Kidney (tissue), 13 donors: ENCODE measurements at regions not wholly inside any gene's neighbourhood (a gene's known extent, or its start where the extent isn't known, plus 50 kb on each side); places are given as distances from the start of the nearest gene placed in this dataset.

Experiments
- DNase-seq, 5 donors: peaks; one replicate each; pipeline ENCODE4 v3.0.0-alpha.2; 2013 to 2020
- FAIRE-seq: peaks from 2 replicates; lab custom pipeline; 2012; peaks lifted over from hg19 to GRCh38; lab: Jason Lieb, UNC
- H3K27ac ChIP-seq, 2 donors: one replicate each; pipeline ENCODE4 v1.7.0; 2013; ENCODE audit warnings: low read depth in 2 of 2, low read length in 2 of 2, inconsistent platforms in 1 of 2
- H3K27me3 ChIP-seq: one replicate; pipeline ENCODE4 v1.7.1; 2013; ENCODE audit warnings: low read length, inconsistent platforms; ENCODE audit not compliant: control insufficient read depth, insufficient read depth
- H3K36me3 ChIP-seq, 3 donors: one replicate each; pipeline versions ENCODE4 v1.7.0 to v1.7.1; 2013; ENCODE audit warnings: low read length in 3 of 3, control low read depth in 1 of 3, inconsistent platforms in 1 of 3; ENCODE audit not compliant: insufficient read depth in 3 of 3, control insufficient read depth in 2 of 3
- H3K4me1 ChIP-seq, 3 donors: one replicate each; pipeline versions ENCODE4 v1.7.0 to v1.7.1; 2013; ENCODE audit warnings: low read length in 3 of 3, inconsistent platforms in 1 of 3, low read depth in 1 of 3; ENCODE audit not compliant: control insufficient read depth in 2 of 3, insufficient read depth in 2 of 3
- H3K4me3 ChIP-seq, 3 donors: one replicate each; pipeline versions ENCODE4 v1.7.0 to v1.8.1; 2013; ENCODE audit warnings: low read length in 3 of 3, control low read depth in 1 of 3, inconsistent platforms in 1 of 3
- H3K9ac ChIP-seq, 3 donors: one replicate each; pipeline versions ENCODE4 v1.7.0 to v1.7.1; 2013; ENCODE audit warnings: low read length in 3 of 3, control low read depth in 1 of 3, inconsistent platforms in 1 of 3
- H3K9me3 ChIP-seq, 3 donors: one replicate each; pipeline versions ENCODE4 v1.7.0 to v1.7.1; 2013; ENCODE audit warnings: low read length in 3 of 3, control low read depth in 1 of 3, inconsistent platforms in 1 of 3; ENCODE audit not compliant: control insufficient read depth in 2 of 3, insufficient read depth in 1 of 3
- intact Hi-C: fragments of 100-400 bp; cut with DNase I; formaldehyde crosslinking; loops from one replicate; pipeline ENCODE4 v1.11.1; 2022
- TF ChIP-seq, protein P1 (sequence below): IDR thresholded peaks from 3 replicates; pipeline ENCODE4 v1.5.1; 2012; ENCODE audit warnings: mild to moderate bottlenecking, moderate library complexity, borderline replicate concordance; ENCODE audit not compliant: insufficient read depth; ENCODE audit errors: extremely low read depth
- donor health status: control.
- donor health status: control.
- donor health status: control.
- donor health status: control.
- donor health status: control.
- donor health status: DM: yes; HTN: yes; CAD: no.
- donor health status: Normal renal cell carcinoma (clear cell type).

DNA sequence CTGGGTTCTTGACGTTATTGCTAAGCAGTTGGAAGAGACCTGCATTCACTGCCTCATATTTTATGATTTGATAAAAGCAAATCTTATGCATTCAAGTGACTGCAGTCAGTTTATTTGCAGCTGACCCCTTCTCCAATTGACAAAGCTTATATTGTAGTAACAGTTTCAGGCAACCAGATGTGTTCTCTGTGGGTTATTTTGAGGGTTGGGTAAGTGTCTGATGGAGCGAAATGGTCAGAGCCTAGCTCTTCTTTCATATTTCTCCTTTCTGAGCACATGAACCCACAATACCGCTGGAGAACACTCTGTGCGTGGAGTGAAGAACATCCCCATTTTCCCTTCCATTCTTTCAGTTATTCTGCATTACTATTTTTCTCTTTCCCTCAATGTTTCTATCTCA lies 125.8 kb upstream of the KCNH8 start:
- TF ChIP-seq, protein P1, sequence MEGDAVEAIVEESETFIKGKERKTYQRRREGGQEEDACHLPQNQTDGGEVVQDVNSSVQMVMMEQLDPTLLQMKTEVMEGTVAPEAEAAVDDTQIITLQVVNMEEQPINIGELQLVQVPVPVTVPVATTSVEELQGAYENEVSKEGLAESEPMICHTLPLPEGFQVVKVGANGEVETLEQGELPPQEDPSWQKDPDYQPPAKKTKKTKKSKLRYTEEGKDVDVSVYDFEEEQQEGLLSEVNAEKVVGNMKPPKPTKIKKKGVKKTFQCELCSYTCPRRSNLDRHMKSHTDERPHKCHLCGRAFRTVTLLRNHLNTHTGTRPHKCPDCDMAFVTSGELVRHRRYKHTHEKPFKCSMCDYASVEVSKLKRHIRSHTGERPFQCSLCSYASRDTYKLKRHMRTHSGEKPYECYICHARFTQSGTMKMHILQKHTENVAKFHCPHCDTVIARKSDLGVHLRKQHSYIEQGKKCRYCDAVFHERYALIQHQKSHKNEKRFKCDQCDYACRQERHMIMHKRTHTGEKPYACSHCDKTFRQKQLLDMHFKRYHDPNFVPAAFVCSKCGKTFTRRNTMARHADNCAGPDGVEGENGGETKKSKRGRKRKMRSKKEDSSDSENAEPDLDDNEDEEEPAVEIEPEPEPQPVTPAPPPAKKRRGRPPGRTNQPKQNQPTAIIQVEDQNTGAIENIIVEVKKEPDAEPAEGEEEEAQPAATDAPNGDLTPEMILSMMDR, result no peak

DNA sequence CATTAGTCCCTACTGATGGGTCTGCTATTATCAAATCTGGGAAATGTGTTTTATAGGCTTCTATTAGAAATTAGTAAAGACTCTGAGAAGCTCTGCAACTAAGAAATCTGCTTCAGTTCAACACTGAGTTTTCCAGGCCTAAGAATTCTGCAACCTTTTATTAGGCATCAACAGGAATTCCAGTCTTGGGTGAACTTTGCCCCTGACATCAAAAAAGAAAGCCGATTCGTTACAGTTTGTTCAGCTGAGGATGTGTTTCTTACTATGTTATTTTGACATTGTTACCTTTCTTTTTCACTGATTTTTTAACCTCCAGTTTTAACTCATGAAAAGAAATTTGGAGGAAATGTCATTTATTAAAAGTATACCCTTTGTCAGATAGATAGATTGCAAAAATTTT lies 131.5 kb upstream of the KCNH8 start:
- H3K9ac ChIP-seq, result no peak overlapping the region
- no peak overlapping the region for H3K27ac ChIP-seq
- intact Hi-C loops, result no loop called here
- no peaks in the 10 kb centered on the region for H3K27me3 ChIP-seq
- H3K36me3 ChIP-seq, result no peaks in the 10 kb centered on the region
- TF ChIP-seq, protein P1, result no peak
- no peaks in the 10 kb centered on the region for H3K4me1 ChIP-seq
- FAIRE-seq (no peak), DNase-seq (peak in 2 of 5 donors; percentile 3 to 13)
- H3K9me3 ChIP-seq, result no peaks in the 10 kb centered on the region
- H3K4me3 ChIP-seq, result no peak overlapping the region

More for the DNA sequence above, 125.8 kb upstream of the KCNH8 start:
- DNase-seq, result no peak
- Histone ChIP-seq H3K27me3 (no peaks in the 10 kb centered on the region), H3K27ac (no peak overlapping the region), H3K4me3 (no peak overlapping the region), H3K4me1 (no peaks in the 10 kb centered on the region), H3K36me3 (no peaks in the 10 kb centered on the region), H3K9me3 (no peaks in the 10 kb centered on the region), H3K9ac (no peak overlapping the region)
- intact Hi-C loops, result no loop called here
- FAIRE-seq, result no peak

DNA sequence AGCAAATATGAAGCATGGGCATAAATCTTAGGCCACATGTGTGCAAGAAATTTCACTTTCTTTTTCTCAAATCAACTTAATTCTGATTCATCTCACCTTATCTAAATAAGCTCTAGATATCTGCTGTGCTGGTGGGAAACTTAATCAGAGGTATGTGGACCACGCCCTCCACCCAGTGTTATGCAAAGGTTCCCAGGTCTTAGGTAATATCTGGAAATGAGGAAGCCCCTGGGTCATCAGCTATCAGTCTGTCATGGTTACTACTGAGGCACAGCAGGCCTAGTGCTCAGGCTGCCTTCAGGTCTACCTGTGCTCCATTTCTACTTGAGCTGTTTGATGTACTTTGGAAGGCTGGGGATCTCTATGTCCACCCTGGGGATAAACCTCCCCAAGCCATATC lies 134.4 kb upstream of the KCNH8 start:
- intact Hi-C loops, result no loop called here

More for the DNA sequence above, 134.4 kb upstream of the KCNH8 start:
- Histone ChIP-seq H3K9ac (no peak overlapping the region), H3K9me3 (no peaks in the 10 kb centered on the region), H3K27me3 (no peaks in the 10 kb centered on the region), H3K36me3 (no peaks in the 10 kb centered on the region), H3K27ac (no peak overlapping the region), H3K4me1 (no peaks in the 10 kb centered on the region), H3K4me3 (no peak overlapping the region)
- FAIRE-seq (no peak), DNase-seq (no peak)
- TF ChIP-seq, protein P1, result no peak
